ENCODE measurements at regions not wholly inside any gene's neighbourhood (a gene's known extent, or its start where the extent isn't known, plus 50 kb on each side); places are given as distances from the start of the nearest gene placed in this dataset.
"Not testable (repeated sequence)": the region's sequence is repeated elsewhere in the genome, so short reads cannot be mapped to it uniquely, and the experiment has no call there.

DNA sequence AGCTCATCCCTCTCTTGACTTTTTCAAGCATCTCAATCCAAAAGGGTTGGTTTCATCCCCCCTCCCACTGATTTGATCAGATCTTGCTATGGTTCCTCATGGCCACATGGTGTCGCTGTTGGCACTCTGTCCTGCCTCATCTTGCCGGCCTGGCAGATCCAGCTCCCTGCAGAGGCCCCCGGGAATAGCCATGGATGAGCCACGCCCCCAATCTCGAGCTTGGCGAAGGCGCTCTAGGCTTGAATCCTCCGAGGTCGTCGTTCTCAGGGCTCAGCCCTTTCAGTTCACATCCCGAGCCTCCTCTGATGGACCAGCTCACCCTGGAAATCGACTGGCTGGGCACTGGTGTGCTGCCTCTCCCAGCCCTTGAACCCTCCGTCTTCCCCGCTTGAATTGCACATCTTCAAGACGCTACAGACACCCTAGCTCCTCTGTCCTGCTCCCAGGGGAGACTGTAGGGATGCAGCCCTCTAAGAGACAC, 628.7 kb downstream of the TYW1 start:
- FAIRE-seq = no peak
- no peak overlapping the region for H3K4me3 ChIP-seq (ENCODE audit: low read depth, low read length)

DNA sequence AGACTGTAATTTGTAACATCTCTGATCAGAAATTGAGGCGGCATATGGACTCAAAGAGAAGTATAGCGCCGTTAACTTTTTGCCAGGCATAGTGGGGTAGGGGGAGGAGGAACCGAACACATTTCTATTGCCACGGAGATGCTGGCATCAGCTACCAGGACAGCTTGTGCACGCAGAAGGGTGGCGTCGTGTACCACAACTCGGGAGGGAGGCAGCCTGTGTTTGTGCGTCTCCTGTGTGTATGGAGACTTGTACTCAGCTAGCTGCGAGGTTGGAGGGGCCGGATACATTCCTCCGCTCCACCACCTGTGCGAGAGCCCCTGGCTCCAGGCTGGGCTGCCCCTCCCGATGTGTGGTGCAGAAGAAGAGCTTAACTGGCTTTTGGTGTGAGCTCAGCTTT, 634.8 kb downstream of the TYW1 start:
- FAIRE-seq = no peak
- H3K27me3 ChIP-seq (ENCODE audit: control insufficient read depth, insufficient read depth, low read length) = no peaks in the 10 kb centered on the region
- DNase-seq (ENCODE audit: low read depth) = no peak
- no peaks in the 10 kb centered on the region for H3K36me3 ChIP-seq (ENCODE audit: control insufficient read depth, insufficient read depth, low read length)
- no peak overlapping the region for H3K4me3 ChIP-seq (ENCODE audit: low read depth, low read length)
- TF ChIP-seq, protein P1, sequence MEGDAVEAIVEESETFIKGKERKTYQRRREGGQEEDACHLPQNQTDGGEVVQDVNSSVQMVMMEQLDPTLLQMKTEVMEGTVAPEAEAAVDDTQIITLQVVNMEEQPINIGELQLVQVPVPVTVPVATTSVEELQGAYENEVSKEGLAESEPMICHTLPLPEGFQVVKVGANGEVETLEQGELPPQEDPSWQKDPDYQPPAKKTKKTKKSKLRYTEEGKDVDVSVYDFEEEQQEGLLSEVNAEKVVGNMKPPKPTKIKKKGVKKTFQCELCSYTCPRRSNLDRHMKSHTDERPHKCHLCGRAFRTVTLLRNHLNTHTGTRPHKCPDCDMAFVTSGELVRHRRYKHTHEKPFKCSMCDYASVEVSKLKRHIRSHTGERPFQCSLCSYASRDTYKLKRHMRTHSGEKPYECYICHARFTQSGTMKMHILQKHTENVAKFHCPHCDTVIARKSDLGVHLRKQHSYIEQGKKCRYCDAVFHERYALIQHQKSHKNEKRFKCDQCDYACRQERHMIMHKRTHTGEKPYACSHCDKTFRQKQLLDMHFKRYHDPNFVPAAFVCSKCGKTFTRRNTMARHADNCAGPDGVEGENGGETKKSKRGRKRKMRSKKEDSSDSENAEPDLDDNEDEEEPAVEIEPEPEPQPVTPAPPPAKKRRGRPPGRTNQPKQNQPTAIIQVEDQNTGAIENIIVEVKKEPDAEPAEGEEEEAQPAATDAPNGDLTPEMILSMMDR (IDR thresholded peaks at IDR 0.05; ENCODE audit: insufficient read depth, low read length, severe bottlenecking) = no peak

More for the DNA sequence above, 628.7 kb downstream of the TYW1 start:
- TF ChIP-seq, protein P1 (IDR thresholded peaks at IDR 0.05; ENCODE audit: insufficient read depth, low read length, severe bottlenecking) = peak; percentile 67
- H3K27me3 ChIP-seq (ENCODE audit: control insufficient read depth, insufficient read depth, low read length) = no peaks in the 10 kb centered on the region
- peak; percentile 2 for DNase-seq (ENCODE audit: low read depth)
- H3K36me3 ChIP-seq (ENCODE audit: control insufficient read depth, insufficient read depth, low read length) = no peaks in the 10 kb centered on the region

DNA sequence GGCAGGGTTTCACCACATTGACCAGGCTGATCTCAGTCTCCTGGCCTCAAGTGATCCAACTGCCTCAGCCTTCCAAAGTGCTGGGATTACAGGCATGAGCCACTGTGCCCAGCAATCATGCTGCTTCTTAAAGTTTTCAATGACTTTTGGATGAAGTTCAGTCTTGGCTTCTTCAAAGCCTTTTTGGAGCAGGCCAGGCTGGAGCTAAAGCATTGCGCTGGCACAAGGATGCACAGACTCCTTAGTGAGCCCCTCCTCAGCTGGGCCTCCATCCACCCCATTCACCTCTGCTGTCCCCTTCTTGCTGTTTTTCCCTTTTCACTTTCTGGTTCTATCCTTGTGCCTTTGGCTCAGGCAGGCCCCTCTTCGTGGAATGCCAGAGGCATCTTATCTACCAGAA, 638.6 kb downstream of the TYW1 start:
- Histone ChIP-seq H3K4me3 (ENCODE audit: low read depth, low read length) (no peak overlapping the region), H3K27me3 (ENCODE audit: control insufficient read depth, insufficient read depth, low read length) (no peaks in the 10 kb centered on the region), H3K36me3 (ENCODE audit: control insufficient read depth, insufficient read depth, low read length) (no peaks in the 10 kb centered on the region)
- TF ChIP-seq, protein P1 (IDR thresholded peaks at IDR 0.05; ENCODE audit: insufficient read depth, low read length, severe bottlenecking) = no peak
- DNase-seq (ENCODE audit: low read depth) (no peak), FAIRE-seq (no peak)

DNA sequence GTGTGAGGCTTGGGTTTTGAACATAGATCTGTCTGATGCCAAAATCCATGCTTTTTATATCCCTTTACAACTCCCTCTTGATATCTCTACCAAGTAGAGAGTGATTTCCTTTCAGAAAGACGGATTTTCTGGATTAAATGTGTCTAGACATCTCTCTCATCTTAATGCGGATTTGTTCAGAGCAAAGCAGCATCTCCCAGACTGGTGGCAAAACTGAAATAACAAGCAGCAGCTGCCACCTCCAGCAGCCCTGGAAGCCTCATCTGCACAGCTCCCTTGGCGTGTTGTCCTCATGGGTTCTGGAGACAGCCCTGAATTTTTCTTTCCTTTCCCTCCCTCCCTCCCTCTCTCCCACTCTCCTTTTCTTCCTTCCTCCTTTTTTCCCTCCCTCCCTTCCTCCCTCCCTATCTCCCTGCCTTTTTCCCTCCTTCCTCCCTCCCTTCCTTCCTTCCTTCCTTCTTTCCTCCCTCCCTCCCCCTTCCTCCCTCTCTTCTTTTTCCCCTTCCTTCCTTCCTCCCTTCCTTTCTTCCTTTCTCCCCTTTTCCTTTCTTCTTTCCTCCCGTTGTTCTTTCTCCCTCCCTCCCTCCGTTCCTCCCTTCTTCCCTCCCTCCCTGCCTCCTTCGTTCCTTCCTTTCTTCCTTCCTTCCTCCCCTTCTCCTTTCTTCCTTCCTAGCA, 639.9 kb downstream of the TYW1 start:
- Histone ChIP-seq H3K27me3 (ENCODE audit: control insufficient read depth, insufficient read depth, low read length) (no peaks in the 10 kb centered on the region), H3K4me3 (ENCODE audit: low read depth, low read length) (no peak overlapping the region), H3K36me3 (ENCODE audit: control insufficient read depth, insufficient read depth, low read length) (no peaks in the 10 kb centered on the region)
- TF ChIP-seq, protein P1 (IDR thresholded peaks at IDR 0.05; ENCODE audit: insufficient read depth, low read length, severe bottlenecking) = no peak
- FAIRE-seq (no peak), DNase-seq (ENCODE audit: low read depth) (no peak)

DNA sequence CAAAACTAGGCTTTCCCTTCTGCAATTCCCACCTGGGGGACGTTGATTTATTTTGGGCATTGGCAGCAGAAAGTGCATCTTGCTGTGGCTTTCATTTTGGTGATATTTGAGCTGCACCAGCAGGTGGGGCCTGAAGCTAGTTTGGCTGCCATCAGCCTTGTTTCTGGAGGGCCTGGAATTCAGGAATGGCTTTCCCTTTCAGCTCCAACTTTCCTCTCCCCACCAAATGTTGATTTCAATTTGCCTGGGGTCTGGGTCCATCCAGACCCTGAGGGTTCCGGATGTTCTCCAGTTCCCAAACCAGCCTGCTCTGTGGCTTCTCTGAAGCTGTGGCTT, 640.4 kb downstream of the TYW1 start:
- H3K27me3 ChIP-seq (ENCODE audit: control insufficient read depth, insufficient read depth, low read length) = no peaks in the 10 kb centered on the region
- DNase-seq (ENCODE audit: low read depth) = no peak
- FAIRE-seq = no peak
- no peak overlapping the region for H3K4me3 ChIP-seq (ENCODE audit: low read depth, low read length)
- H3K36me3 ChIP-seq (ENCODE audit: control insufficient read depth, insufficient read depth, low read length) = no peaks in the 10 kb centered on the region
- TF ChIP-seq, protein P1 (IDR thresholded peaks at IDR 0.05; ENCODE audit: insufficient read depth, low read length, severe bottlenecking) = no peak

DNA sequence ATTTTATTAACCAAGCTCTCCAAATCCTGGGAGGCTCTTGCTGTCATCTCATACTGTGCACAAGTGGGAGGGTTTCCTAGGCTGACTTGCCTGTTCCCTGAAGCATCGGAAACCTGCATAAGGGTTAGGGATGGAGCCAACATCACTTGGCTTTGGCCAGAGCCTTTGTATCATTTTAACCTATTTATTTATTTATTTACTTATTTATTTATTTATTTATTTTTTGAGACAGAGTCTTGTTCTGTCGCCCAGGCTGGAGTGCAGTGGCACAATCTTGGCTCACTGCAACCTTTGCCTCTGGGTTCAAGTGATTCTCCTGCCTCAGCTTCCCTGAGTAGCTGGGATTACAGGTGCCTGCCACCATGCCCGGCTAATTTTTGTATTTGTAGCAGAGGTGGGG, 645.9 kb downstream of the TYW1 start:
- H3K36me3 ChIP-seq (ENCODE audit: control insufficient read depth, insufficient read depth, low read length); H3K27me3 ChIP-seq (ENCODE audit: control insufficient read depth, insufficient read depth, low read length); DNase-seq (ENCODE audit: low read depth); FAIRE-seq; H3K4me3 ChIP-seq (ENCODE audit: low read depth, low read length): not testable (repeated sequence)
